Astrocyte of the spinal cord (primary cell): ENCODE measurements at regions not wholly inside any gene's neighbourhood (a gene's known extent, or its start where the extent isn't known, plus 50 kb on each side); places are given as distances from the start of the nearest gene placed in this dataset.

Experiments
- DNase-seq: peaks from one replicate; pipeline ENCODE4 v3.0.0; 2011; ENCODE audit warnings: low read depth, low spot score
- H3K4me3 ChIP-seq: 2 replicates; pipeline ENCODE4 v1.5.1; 2011; ENCODE audit warnings: low read depth, mild to moderate bottlenecking, low read length, moderate library complexity
- CTCF ChIP-seq: IDR thresholded peaks from 2 replicates; pipeline ENCODE4 v1.5.1; 2012; ENCODE audit warnings: low read depth, mild to moderate bottlenecking, low read length, inconsistent platforms
- in situ Hi-C: cut with HindIII; loops from 2 replicates; pipeline ENCODE4 v1.10.0; 2017; ENCODE audit warnings: low sequenced_read_pairs

GRCh38 chr4:177064729-177065394 lies 244.8 kb upstream of the NEIL3 start:
- DNase-seq: no peak
- in situ Hi-C loops: no loop called here
- no peak for TF ChIP-seq CTCF

DNA sequence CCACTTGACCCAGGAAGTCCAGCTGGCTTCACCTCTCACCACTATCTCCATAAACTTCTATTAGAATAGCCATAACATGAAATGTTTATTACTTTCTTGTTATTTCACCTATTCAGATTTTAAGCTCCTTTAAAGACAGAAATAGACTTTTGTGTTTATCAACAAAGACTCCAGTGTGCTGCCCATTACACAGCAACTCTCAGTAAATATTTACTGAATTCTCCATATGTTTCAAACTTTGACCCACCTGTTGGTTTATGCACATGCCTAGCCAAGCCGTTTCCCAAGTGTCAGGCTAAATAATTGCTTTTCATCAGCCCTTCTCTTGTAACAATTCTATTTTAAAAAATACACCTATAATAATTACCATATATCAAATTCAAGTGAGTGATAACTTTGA lies 242.9 kb upstream of the NEIL3 start:
- no peak for DNase-seq
- no peak overlapping the region for H3K4me3 ChIP-seq
- no peak for TF ChIP-seq CTCF
- in situ Hi-C loops: no loop called here

More at GRCh38 chr4:177064729-177065394, 244.8 kb upstream of the NEIL3 start:
- H3K4me3 ChIP-seq: no peak overlapping the region

- no peak overlapping the region for H3K4me3 ChIP-seq
- TF ChIP-seq CTCF: no peak
- no peak for DNase-seq
- in situ Hi-C loops: no loop called here
Observed at GRCh38 chr4:177070533-177071058, 239.1 kb upstream of the NEIL3 start.

- in situ Hi-C loops: no loop called here
- DNase-seq: no peak
- TF ChIP-seq CTCF: no peak
- H3K4me3 ChIP-seq: no peak overlapping the region
Observed at GRCh38 chr4:177077095-177077971, 232.3 kb upstream of the NEIL3 start.

GRCh38 chr4:177079327-177079726 lies 230.3 kb upstream of the NEIL3 start:
- H3K4me3 ChIP-seq: no peak overlapping the region
- in situ Hi-C loops: no loop called here
- DNase-seq: no peak
- TF ChIP-seq CTCF: no peak

DNA sequence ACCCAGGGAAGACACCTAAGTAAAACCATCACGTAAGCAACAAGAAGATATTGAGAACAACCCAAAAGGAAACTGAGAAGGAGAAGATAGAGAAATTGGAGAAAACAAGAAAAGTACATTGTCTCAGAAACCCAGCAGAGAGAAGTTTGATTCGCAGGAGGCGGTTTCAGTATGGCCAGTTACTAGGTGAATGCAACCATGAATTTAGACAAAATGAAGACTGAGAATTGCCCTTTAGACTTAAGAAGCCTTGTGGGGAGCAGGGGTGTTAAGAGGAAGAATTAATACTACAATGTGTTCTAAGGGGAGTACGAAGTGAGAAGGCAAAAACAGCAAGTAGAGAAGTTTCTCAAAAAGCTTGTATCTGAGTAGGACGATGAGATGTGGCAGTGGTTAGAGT lies 229.3 kb upstream of the NEIL3 start:
- TF ChIP-seq CTCF: no peak
- DNase-seq: no peak
- no peak overlapping the region for H3K4me3 ChIP-seq
- in situ Hi-C loops: no loop called here
